WI38 (cell line): ENCODE measurements at regions not wholly inside any gene's neighbourhood (a gene's known extent, or its start where the extent isn't known, plus 50 kb on each side); places are given as distances from the start of the nearest gene placed in this dataset.

Source experiments
- H3K4me3 ChIP-seq: 2 replicates; pipeline ENCODE4 v1.5.1; 2011; ENCODE audit warnings: low read depth, mild to moderate bottlenecking, control low read depth, low read length
- TF ChIP-seq, protein P1 (sequence below): IDR thresholded peaks from 2 replicates; pipeline ENCODE4 v1.5.1; 2012; ENCODE audit warnings: low read depth, mild to moderate bottlenecking, control low read depth, low read length

DNA sequence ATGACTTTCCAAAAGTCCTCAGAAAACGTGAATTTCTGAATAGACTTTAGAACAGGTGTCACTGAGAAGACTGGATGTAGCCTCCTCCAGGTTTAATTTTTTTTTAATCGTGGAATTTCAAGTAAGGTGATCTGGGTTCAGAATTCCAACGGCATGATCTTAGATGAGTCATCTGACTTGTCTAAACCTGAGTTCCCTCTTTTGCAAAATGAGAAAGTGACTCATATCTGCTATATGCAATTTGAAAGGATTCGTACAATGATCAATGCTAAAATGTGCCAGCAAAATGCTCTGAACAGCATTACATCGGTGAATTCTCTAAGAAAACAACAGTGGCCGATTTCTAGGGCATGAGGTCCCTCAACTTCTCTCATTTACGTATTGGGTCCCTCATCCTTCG, 69.1 kb upstream of the ZNF516 start:
- TF ChIP-seq, protein P1, sequence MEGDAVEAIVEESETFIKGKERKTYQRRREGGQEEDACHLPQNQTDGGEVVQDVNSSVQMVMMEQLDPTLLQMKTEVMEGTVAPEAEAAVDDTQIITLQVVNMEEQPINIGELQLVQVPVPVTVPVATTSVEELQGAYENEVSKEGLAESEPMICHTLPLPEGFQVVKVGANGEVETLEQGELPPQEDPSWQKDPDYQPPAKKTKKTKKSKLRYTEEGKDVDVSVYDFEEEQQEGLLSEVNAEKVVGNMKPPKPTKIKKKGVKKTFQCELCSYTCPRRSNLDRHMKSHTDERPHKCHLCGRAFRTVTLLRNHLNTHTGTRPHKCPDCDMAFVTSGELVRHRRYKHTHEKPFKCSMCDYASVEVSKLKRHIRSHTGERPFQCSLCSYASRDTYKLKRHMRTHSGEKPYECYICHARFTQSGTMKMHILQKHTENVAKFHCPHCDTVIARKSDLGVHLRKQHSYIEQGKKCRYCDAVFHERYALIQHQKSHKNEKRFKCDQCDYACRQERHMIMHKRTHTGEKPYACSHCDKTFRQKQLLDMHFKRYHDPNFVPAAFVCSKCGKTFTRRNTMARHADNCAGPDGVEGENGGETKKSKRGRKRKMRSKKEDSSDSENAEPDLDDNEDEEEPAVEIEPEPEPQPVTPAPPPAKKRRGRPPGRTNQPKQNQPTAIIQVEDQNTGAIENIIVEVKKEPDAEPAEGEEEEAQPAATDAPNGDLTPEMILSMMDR = no peak
- no peak overlapping the region for H3K4me3 ChIP-seq

DNA sequence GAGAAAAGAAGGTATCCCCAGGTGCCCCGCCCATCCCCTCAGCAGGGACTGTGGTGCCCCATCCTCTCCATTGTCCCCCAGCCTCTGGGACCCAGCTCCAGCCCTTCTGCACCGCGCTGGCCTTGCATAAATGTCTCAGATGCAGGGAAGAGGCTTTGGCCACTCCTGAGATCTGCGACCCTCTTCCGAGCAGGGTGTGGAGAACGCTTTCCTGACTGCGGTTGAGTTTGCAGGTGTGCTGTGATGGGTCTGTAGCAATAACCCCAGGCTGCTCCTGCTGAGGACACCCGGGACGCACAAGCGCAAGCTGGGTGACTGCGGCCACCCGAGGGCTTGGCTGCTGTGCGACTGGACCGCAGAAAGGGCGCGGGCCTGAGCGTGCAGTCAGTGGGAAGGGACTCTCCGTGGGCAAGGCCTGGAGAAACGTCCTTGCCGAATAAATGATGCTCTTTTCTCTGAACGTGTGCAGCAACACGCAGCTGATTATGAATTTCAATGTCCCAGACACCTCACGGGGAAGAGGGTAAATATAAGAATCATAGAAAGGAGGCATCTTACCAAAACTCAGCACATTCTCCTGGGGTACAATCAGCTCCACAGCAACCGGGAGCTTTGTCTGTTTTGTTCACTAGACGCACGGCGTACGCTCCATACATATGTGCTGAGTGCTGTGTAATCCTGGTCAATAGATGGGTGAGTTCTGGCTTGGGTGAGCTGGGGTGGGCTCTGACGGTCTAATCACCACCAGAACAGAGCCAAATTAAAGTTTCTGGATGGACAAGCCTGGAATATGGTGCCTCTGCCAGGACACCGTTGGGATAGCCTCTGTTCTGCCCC, 67.5 kb upstream of the ZNF516 start:
- TF ChIP-seq, protein P1 = no peak

DNA sequence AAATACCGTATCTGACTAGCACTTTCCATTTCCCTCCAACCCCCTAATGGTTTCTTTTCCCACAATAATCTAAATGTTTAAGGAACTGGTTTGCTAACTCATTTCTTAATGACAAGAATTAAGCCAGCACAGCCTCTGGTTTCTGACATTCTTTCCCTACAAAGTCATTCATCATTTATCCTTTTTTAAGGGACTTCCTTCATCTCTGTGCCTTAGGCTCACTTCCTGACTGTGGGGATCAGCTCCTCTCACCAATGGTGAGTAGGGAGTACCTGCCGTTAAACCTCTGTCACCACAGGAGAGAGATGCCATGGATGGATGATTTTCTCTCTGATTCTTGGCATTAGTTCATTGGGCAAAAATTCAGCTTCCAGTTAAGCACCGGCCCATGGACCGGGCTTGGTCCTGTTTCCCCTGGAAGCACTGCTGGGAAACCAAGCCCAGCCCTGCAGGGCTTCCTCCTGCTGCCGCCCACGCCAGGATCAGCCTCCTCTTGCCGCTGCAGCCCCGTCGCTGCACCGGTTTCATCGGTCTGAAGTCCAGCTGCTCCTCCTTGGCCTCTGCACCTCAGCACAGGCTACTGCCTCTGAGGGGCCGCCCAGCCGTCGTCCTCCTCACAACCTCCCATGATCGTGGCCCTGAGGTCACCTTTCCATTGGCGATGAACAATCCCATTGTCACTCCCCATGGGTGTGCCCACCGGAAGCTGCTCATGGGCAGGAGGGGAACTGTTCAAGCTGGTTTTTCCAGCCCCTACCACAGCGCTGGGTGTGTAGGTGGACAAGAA, 64.0 kb upstream of the ZNF516 start:
- TF ChIP-seq, protein P1 = no peak
- no peak overlapping the region for H3K4me3 ChIP-seq

More for the DNA sequence above, 67.5 kb upstream of the ZNF516 start:
- H3K4me3 ChIP-seq = no peak overlapping the region

DNA sequence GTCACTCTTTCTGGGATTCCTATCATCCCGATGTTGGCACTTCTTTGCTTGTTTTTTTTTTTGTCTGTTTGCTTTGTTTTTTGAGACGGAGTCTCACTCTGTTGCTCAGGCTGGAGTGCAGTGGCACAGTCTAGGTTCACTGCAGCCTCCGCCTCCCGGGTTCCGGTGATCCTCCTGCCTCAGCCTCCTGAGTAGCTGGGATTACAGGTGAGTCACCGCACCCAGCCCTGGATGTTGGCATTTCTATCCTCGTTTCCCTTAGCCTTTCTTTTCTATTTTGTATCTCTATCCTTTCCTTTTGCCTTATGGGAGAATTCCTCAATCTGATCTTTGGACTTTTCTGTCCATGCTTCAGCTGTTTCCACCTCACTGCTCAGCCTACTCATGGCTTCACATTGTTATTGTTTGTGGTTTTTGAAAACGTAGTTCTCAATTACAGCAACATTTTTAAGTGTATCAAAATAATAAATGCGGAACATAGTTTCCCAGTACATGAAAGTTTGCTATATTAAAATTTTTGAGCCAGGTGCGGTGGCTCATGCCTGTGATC, 62.1 kb upstream of the ZNF516 start:
- TF ChIP-seq, protein P1 = no peak
- no peak overlapping the region for H3K4me3 ChIP-seq

DNA sequence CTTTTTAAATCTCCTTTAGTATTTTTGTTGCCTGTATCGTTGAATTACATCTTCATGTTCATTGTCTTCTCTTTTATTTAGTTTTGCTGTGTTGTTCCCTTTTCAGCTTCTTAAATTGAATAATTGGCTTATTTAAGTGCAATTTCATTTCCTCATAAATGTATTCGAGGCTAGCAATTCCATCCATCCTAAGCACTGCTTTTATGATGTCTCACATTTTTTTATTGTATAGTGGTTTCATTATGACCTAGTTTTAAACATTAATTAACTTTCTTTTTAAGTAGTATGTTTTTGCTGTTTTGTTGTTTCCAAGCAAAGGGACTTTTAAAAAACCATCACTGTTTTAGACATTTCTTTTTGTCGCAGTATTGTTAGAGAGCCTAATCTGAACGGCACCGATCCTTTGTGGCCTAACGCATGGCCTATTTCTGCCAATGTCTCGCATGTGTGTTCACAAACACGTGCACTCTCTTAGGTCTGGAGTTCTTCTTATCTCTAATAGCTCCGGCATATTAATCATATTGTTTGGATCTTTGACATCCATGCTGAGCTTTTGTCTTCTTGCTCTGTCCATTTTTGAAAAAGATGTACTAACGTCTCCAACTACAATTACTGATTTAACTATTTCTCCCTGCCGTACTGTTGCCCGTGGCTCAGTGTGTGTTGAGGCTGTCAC, 59.6 kb upstream of the ZNF516 start:
- TF ChIP-seq, protein P1 = no peak
- H3K4me3 ChIP-seq = no peak overlapping the region

DNA sequence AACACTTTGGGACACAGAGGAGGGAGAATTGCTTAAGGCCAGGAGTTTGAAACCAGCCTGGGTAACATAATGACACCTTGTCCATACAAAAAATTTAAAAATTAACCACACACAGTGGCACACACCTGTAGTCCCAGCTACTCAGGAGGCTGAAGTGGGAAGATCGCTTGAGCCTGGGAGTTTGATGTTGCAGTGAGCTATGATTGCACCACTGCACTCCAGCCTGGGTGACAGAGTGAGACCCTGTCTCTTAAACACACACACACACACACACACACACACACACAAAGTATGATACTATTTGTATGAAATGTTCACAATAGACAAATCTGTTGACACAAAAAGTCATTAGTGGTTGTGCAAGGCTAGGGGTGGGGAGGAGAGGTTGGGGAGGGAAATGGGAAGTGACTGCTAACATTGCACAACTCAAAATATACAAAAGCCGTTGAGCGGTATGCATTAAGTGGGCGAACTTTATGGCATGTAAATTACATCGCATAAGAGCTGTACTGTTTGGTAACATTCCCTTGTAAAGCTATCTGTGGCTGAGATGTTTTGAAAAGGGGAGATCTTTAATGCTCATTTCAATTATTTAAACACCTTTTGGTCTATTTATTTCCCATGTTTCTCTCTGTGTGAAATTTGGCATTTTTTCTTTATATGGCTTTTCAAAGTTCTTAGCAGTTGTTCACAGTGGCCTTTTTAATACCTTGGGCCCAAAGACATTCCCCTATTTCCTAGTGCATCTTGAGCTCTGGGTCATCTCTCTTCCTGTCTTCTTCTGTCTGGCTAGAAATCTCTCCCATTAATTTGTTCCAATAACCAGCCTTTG, 58.9 kb upstream of the ZNF516 start:
- TF ChIP-seq, protein P1 = no peak
- no peak overlapping the region for H3K4me3 ChIP-seq
